Liver (tissue), 8 donors: ENCODE measurements at regions not wholly inside any gene's neighbourhood (a gene's known extent, or its start where the extent isn't known, plus 50 kb on each side); places are given as distances from the start of the nearest gene placed in this dataset.
"Not testable (repeated sequence)": the region's sequence is repeated elsewhere in the genome, so short reads cannot be mapped to it uniquely, and the experiment has no call there.

Source experiments
- DNase-seq: peaks from one replicate; pipeline ENCODE4 v3.0.0-alpha.2; 2017; ENCODE audit warnings: low spot score
- H3K27ac ChIP-seq, 2 donors: one replicate each; pipeline ENCODE4 v1.7.0; 2013; ENCODE audit warnings: inconsistent platforms in 2 of 2, low read length in 2 of 2, control low read depth in 1 of 2, low read depth in 1 of 2, mild to moderate bottlenecking in 1 of 2
- H3K27me3 ChIP-seq, 4 donors: one replicate each; pipeline versions ENCODE4 v1.6.1 to v1.7.0; 2013; ENCODE audit warnings: low read length in 3 of 4, inconsistent platforms in 1 of 4, mild to moderate bottlenecking in 1 of 4, moderate library complexity in 1 of 4; ENCODE audit not compliant: control insufficient read depth in 4 of 4, insufficient read depth in 4 of 4
- H3K36me3 ChIP-seq, 4 donors: one replicate each; pipeline versions ENCODE4 v1.6.1 to v1.7.0; 2013; ENCODE audit warnings: low read length in 3 of 4, mild to moderate bottlenecking in 3 of 4, low read depth in 1 of 4, moderate library complexity in 1 of 4; ENCODE audit not compliant: control insufficient read depth in 4 of 4, insufficient read depth in 3 of 4
- H3K4me1 ChIP-seq, 4 donors: one replicate each; pipeline versions ENCODE4 v1.6.1 to v1.7.0; 2013; ENCODE audit warnings: low read length in 3 of 4, mild to moderate bottlenecking in 3 of 4, moderate library complexity in 1 of 4; ENCODE audit not compliant: control insufficient read depth in 4 of 4, insufficient read depth in 4 of 4
- H3K4me3 ChIP-seq, 3 donors: one replicate each; pipeline versions ENCODE4 v1.6.1 to v1.7.0; 2013; ENCODE audit warnings: low read length in 3 of 3, control low read depth in 1 of 3, low read depth in 1 of 3, mild to moderate bottlenecking in 1 of 3
- H3K9ac ChIP-seq, 2 donors: one replicate each; pipeline ENCODE4 v1.7.0; 2013; ENCODE audit warnings: low read length in 2 of 2, mild to moderate bottlenecking in 2 of 2, moderate library complexity in 2 of 2, control low read depth in 1 of 2, low read depth in 1 of 2
- H3K9me3 ChIP-seq, 4 donors: one replicate each; pipeline versions ENCODE4 v1.6.1 to v1.7.0; 2013; ENCODE audit warnings: low read length in 3 of 4; ENCODE audit not compliant: control insufficient read depth in 4 of 4
- ATF3 ChIP-seq: IDR thresholded peaks from 2 replicates; pipeline ENCODE4 v1.6.1; 2016; ENCODE audit warnings: antibody characterized with exemption
- EGR1 ChIP-seq, 2 donors: IDR thresholded peaks; 2 replicates each; pipeline ENCODE4 v1.6.1; 2016 to 2018; ENCODE audit warnings: antibody characterized with exemption in 2 of 2, low read depth in 2 of 2
- FOXA1 ChIP-seq: IDR thresholded peaks from 2 replicates; pipeline ENCODE4 v1.6.1; 2016; ENCODE audit warnings: antibody characterized with exemption
- FOXA2 ChIP-seq: IDR thresholded peaks from 2 replicates; pipeline ENCODE4 v1.6.1; 2016; ENCODE audit warnings: antibody characterized with exemption
- HNF4A ChIP-seq, 2 donors: conservative IDR thresholded peaks; 2 replicates each; pipeline ENCODE4 v1.6.1; 2016; ENCODE audit warnings: antibody characterized with exemption in 2 of 2, mild to moderate bottlenecking in 2 of 2
- HNF4G ChIP-seq: IDR thresholded peaks from 2 replicates; pipeline ENCODE4 v1.6.1; 2016; ENCODE audit warnings: antibody characterized with exemption
- JUND ChIP-seq, 2 donors: IDR thresholded peaks; 2 replicates each; pipeline ENCODE4 v1.6.1; 2016; ENCODE audit warnings: antibody characterized with exemption in 2 of 2
- MAX ChIP-seq: IDR thresholded peaks from 2 replicates; pipeline ENCODE4 v1.6.1; 2016; ENCODE audit warnings: antibody characterized with exemption
- NR2F2 ChIP-seq: IDR thresholded peaks from 2 replicates; pipeline ENCODE4 v1.6.1; 2016; ENCODE audit warnings: antibody characterized with exemption
- RAD21 ChIP-seq, 2 donors: IDR thresholded peaks; 2 replicates each; pipeline ENCODE4 v1.6.1; 2016; ENCODE audit warnings: antibody characterized with exemption in 2 of 2, mild to moderate bottlenecking in 2 of 2
- REST ChIP-seq: IDR thresholded peaks from 2 replicates; pipeline ENCODE4 v1.6.1; 2016; ENCODE audit warnings: antibody characterized with exemption, mild to moderate bottlenecking
- RXRA ChIP-seq, 2 donors: IDR thresholded peaks; 2 replicates each; pipeline ENCODE4 v1.6.1; 2017 to 2018; ENCODE audit warnings: antibody characterized with exemption in 2 of 2, mild to moderate bottlenecking in 1 of 2
- SP1 ChIP-seq: IDR thresholded peaks from 2 replicates; pipeline ENCODE4 v1.6.1; 2018; ENCODE audit warnings: antibody characterized with exemption, mild to moderate bottlenecking
- TAF1 ChIP-seq: conservative IDR thresholded peaks from 2 replicates; pipeline ENCODE4 v1.6.1; 2016; ENCODE audit warnings: antibody characterized with exemption, mild to moderate bottlenecking
- YY1 ChIP-seq: IDR thresholded peaks from 2 replicates; pipeline ENCODE4 v1.6.1; 2016; ENCODE audit warnings: antibody characterized with exemption, mild to moderate bottlenecking
- WGBS: extraction: QIAGEN DNeasy Blood & Tissue Kit; methylation state at CpG from one replicate; pipeline ENCODE4 v1.1.7; 2013; 5-methylcytosine and 5-hydroxymethylcytosine counted together
- TF ChIP-seq, protein P1 (sequence below): fragments of 150-350 bp; IDR thresholded peaks from 2 replicates; pipeline ENCODE4 v1.5.1; 2017; ENCODE audit warnings: improper control_type of control experiment, low read depth, low read length; ENCODE audit not compliant: missing input control
- TF ChIP-seq, protein P2 (sequence below): IDR thresholded peaks from 2 replicates; pipeline ENCODE4 v1.6.1; 2016; ENCODE audit warnings: antibody characterized with exemption
- donor health status: healthy.
- donor health status: healthy.
- donor health status: healthy.
- donor health status: healthy.
- donor health status: healthy.

- 67% methylated on average over 1 of the region's 1 CpG for WGBS
- H3K36me3 ChIP-seq, H3K4me3 ChIP-seq: not testable (repeated sequence)
These were observed 320.1 kb downstream of the GRXCR1 start for GRCh38 chr4:43212576-43212975.

GRCh38 chr4:43223820-43224219 is 331.3 kb downstream of the GRXCR1 start:
- Histone ChIP-seq H3K36me3 (no peaks in the 10 kb centered on the region), H3K27me3 (peaks cover 0 to 2% (median 0%) of the 10 kb centered on the region in 4 donors), H3K4me3 (no peak overlapping the region), H3K27ac (no peak overlapping the region), H3K9me3 (no peaks in the 10 kb centered on the region), H3K4me1 (no peaks in the 10 kb centered on the region), H3K9ac (no peak overlapping the region)
- 89% methylated on average over 3 of the region's 3 CpGs for WGBS
- TF ChIP-seq EGR1 (IDR thresholded peaks at IDR 0.05; ENCODE audit: low read depth in 2 of 2) (no peak), HNF4A (conservative IDR thresholded peaks at IDR 0.05) (no peak), RXRA (IDR thresholded peaks at IDR 0.05) (no peak), NR2F2 (no peak), FOXA1 (no peak), YY1 (no peak), MAX (no peak), HNF4G (no peak), SP1 (no peak), FOXA2 (no peak), ATF3 (no peak), JUND (IDR thresholded peaks at IDR 0.05) (no peak), TAF1 (no peak), RAD21 (IDR thresholded peaks at IDR 0.05) (no peak), REST (no peak)
- TF ChIP-seq, protein P1, sequence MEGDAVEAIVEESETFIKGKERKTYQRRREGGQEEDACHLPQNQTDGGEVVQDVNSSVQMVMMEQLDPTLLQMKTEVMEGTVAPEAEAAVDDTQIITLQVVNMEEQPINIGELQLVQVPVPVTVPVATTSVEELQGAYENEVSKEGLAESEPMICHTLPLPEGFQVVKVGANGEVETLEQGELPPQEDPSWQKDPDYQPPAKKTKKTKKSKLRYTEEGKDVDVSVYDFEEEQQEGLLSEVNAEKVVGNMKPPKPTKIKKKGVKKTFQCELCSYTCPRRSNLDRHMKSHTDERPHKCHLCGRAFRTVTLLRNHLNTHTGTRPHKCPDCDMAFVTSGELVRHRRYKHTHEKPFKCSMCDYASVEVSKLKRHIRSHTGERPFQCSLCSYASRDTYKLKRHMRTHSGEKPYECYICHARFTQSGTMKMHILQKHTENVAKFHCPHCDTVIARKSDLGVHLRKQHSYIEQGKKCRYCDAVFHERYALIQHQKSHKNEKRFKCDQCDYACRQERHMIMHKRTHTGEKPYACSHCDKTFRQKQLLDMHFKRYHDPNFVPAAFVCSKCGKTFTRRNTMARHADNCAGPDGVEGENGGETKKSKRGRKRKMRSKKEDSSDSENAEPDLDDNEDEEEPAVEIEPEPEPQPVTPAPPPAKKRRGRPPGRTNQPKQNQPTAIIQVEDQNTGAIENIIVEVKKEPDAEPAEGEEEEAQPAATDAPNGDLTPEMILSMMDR: no peak
- TF ChIP-seq, protein P2, sequence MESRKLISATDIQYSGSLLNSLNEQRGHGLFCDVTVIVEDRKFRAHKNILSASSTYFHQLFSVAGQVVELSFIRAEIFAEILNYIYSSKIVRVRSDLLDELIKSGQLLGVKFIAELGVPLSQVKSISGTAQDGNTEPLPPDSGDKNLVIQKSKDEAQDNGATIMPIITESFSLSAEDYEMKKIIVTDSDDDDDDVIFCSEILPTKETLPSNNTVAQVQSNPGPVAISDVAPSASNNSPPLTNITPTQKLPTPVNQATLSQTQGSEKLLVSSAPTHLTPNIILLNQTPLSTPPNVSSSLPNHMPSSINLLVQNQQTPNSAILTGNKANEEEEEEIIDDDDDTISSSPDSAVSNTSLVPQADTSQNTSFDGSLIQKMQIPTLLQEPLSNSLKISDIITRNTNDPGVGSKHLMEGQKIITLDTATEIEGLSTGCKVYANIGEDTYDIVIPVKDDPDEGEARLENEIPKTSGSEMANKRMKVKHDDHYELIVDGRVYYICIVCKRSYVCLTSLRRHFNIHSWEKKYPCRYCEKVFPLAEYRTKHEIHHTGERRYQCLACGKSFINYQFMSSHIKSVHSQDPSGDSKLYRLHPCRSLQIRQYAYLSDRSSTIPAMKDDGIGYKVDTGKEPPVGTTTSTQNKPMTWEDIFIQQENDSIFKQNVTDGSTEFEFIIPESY: no peak
- no peak for DNase-seq

More at GRCh38 chr4:43212576-43212975, 320.1 kb downstream of the GRXCR1 start:
- H3K4me1 ChIP-seq, H3K9me3 ChIP-seq, H3K27me3 ChIP-seq, H3K27ac ChIP-seq, DNase-seq, H3K9ac ChIP-seq: not testable (repeated sequence)
